ENCODE measurements at regions not wholly inside any gene's neighbourhood (a gene's known extent, or its start where the extent isn't known, plus 50 kb on each side); places are given as distances from the start of the nearest gene placed in this dataset.
"Not testable (repeated sequence)": the region's sequence is repeated elsewhere in the genome, so short reads cannot be mapped to it uniquely, and the experiment has no call there.

DNA sequence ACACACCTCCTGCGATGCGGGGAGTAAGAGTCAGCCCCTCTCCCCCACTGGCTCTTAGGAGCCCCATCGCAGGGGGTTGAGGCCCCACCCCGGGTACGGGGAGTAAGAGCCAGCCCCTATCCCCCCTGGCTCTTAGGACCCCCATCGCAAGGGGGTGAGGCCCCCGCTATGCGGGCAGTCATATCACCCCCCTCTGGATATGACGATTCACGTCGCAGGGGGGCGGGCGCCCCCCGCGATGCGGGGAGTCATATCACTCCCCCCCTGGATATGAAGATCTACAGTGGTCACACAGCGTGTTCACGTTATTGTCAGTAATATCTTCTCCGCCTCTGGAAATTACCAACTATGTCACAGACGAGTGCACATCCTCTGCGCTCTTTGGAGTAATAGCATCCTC lies 61.1 kb downstream of the DEFB131A start:
- DNase-seq (ENCODE audit: low spot score): not testable (repeated sequence)

DNA sequence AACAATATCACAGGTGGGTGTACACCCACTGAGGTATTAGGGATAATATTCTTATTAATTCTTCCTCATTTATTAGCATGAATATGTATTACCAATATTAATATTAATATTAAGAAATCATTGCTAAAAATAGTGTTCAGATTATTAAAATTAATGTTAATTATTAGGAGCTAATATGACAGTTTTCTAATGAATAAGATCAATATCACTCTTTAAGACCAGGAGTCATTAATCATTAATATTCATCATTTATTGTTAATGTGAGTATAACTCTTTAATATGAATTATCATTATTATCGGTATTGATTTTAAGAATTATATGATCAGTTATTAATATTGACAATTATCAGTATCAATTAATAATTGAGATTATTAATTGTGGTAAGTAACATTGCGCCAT lies 62.5 kb downstream of the DEFB131A start:
- not testable (repeated sequence) for DNase-seq (ENCODE audit: low spot score)

DNA sequence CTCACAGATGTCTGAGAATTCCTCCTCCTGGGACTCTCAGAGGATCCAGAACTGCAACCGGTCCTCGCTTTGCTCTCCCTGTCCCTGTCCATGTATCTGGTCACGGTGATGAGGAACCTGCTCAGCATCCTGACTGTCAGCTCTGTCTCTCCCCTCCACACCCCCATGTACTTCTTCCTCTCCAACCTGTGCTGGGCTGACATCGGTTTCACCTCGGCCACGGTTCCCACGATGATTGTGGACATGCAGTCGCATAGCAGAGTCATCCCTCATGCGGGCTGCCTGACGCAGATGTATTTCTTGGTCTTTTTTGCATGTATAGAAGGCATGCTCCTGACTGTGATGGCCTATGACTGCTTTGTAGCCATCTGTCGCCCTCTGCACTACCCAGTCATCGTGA lies 68.7 kb downstream of the DEFB131A start:
- not testable (repeated sequence) for DNase-seq (ENCODE audit: low spot score)

DNA sequence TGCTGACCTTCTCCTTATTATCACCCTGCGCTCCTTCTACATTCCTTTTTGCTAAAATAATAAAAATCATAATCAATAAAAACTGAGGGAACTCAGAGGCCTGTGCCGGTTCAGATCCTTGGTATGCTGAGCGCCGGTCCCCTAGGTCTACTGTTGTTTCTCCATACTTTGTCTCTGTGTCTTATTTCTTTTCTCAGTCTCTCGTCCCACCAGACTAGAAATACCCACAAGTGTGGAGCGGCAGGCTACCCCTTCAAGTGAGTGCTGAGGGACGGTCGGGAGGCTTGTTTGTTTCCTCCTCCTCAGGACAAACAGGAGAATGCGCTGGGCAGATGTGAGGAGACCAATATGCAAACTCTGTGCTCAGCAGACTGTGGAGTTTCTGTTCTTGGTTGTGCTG lies 75.4 kb downstream of the DEFB131A start:
- DNase-seq (ENCODE audit: low spot score): not testable (repeated sequence)

DNA sequence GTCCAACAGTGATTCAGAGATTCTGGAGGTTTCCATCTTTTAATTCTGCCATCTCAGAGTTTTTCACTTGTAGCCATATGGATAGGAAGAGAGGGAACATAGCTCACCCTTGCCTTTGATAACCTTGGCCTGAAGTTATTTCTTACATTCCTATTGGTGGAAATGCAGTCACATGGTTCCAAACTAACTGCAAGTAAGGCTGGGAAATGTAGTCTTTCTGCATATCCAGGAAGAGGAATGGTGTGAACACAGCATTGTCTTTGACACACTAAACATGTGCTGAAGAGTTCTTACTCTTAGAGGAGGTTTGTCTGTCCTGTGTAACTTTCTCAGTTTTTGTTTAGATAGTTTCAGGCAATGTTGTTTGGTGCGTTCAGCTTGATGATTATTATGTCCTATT lies 78.7 kb downstream of the DEFB131A start:
- DNase-seq (ENCODE audit: low spot score): peak; percentile 9

DNA sequence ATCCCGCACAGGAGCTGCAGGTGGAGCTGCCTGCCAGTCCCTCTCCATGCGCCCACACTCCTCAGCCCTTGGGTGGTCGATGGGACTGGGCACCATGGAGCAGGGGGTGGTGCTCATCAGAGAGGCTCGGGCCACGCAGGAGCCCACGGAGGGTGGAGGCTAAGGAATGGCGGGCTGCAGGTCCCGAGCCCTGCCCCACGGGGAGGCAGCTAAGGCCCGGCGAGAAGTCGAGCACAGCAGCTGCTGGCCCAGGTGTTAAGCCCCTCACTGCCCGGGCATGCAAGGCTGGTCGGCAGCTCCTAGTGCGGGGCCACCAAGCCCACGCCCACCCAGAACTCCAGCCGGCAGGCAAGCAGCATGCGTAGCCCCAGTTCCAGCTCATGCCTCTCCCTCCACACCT lies 80.2 kb downstream of the DEFB131A start:
- DNase-seq (ENCODE audit: low spot score): not testable (repeated sequence)

DNA sequence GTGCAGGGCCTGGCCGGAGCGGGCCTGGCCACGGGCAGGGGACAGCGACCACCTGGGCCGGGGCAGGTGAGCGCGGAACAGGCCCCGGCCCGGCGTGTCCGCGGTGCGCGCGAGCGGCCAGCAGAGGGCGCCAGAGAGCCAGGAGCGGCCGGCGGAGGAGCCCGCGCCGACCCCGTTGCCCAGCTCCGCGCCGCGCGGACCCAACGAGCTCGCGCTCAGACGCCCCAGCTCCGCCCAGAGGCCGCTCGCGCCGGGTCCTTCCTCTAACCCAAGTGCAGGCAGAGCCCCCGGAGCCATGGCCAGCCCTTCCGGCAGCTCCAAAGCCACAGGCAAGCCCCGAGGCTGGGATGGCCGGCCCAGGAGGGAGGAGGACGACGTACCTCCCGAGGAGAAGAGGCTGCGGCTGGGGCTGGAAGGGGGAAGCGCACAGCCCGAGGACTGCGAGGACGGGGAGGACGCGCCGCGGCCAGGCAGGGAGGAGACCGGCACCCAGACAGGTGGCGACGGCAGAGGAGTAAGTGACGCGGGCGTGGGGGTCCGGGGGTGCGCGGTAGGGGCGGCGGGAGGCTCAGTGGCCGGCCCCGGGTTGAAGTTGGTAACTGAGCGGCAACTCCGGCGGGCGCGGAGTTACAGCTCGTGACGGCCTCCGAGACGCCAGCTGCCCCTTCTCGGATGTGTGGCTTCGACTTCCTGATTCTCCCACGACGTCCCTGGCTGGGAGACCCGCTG lies 88.1 kb downstream of the DEFB131A start:
- DNase-seq (ENCODE audit: low spot score): peak; percentile 82

DNA sequence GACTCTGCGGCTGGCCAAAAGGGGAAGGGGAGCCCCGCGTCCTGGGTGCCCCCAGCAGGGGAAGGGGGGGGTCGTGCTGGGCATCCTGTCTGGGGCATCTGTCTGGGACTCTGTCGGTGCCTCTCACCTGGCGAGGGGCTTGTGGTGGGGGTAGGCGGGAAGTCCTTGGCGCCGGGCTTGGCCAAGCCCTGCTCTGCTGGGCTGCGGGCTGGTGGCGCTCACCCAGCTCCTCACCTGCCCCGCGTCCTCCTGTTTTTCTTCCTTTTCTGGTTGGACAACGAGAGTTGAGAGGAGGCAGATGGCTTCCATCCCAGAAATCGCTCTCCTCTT lies 88.6 kb downstream of the DEFB131A start:
- DNase-seq (ENCODE audit: low spot score): not testable (repeated sequence)

DNA sequence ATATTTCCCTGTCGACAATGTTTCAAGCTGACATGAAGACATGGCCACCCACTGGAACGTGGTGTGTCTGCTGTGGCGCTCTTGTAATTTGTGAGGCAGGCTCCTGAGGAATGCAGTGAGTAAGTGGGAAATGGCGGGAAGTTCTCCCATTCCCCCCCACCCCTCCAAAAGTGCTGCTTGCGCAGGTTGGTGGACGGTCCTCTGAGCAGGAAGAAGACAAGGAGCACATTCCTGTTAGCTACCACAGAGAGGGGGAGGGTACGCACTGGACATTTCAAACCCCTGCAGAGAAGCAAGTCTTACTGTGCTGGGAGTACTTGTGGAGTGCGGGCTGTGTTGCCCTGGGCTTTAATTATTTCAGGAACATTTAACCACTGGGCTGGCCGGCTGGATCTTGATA lies 92.9 kb downstream of the DEFB131A start:
- DNase-seq (ENCODE audit: low spot score): not testable (repeated sequence)

DNA sequence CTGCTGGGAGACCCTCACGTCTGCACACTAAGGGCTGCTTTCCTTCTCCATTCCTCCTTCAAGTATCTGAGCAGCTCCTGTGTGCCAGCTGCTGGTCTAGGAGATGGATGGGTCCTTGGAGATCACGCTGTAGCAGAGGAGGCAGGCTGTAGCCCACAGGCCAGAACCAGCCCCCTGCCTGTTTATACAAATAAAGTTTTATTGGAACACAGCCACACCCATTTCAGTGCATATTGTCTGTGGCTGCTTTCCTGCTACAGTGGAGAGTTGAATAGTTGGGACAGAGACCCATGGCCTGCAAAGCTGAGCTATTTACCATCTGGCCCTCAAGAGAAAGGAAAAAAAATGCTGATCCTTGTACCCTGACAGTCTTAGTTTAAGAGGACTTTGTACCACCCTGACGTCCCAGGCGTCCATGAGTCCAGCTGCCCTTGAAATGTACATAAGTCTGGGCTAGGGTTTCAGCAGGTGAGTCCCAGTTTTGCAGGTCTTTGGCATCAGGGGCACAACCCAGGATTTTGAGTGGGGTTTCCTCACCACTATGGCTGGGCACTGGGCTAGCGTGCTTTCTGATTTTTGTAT lies 95.8 kb downstream of the DEFB131A start:
- DNase-seq (ENCODE audit: low spot score): not testable (repeated sequence)

DNA sequence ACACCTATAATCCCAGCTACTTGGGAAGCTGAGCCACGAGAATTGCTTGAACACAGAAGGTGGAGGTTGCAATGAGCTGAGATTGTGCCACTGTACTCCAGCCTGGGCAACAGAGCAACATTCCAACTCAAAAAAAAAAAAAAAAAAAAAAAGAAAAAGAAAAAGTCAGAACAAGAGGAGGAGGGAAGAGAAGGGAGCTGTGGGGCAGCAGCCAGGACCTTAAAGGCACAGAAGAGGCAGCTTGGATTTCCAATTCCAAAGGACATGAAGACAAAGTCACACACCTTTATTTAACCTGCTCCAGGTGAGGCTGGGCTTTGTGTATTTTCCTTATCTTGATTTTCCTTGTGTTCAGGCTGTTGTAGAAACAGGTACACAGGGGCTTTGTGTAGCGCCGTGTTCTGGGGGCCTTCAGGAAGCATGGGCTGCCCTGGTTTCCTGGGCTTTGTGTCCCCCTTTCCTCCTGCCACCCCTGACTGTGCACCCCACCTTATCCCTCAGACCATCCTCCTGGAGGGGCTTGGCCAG lies 97.2 kb downstream of the DEFB131A start:
- DNase-seq (ENCODE audit: low spot score): not testable (repeated sequence)

DNA sequence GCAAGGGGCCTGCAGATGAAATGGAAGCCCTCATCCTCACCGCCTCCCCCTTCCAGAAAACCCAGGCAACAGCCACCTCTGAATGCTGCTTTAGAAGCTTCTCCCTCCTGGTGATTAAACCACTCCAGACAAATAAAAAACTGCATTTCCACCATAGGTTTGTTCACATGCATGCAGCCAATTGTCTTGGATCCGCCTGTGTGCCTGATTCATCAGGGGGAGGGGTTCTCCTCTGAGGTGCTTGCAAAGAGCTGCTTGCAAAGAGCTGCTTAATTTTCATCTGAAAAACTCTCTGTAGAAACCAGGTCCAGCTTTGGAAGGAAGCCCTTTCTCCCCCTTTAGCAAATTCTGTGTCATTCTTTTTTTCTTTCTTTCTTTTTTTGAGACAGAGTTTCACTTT lies 100.6 kb downstream of the DEFB131A start:
- DNase-seq (ENCODE audit: low spot score): not testable (repeated sequence)

DNA sequence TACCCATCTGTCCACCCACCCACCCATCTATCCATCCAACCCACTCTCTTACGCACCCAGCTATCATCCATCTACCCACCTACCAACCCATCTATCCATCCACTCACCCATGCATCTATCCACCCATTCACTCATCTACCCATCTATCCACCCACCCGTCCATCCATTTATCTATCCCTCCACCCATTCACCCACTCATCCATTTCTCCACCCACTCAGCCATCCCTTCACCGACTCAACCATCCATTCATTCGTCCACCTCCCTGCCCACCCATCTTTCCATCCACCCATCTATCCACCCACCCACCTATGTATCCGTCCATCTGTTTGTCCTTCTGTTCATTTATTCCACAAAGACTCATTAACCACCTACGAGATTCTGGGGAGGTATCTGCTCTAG lies 103.3 kb downstream of the DEFB131A start:
- DNase-seq (ENCODE audit: low spot score): not testable (repeated sequence)

DNA sequence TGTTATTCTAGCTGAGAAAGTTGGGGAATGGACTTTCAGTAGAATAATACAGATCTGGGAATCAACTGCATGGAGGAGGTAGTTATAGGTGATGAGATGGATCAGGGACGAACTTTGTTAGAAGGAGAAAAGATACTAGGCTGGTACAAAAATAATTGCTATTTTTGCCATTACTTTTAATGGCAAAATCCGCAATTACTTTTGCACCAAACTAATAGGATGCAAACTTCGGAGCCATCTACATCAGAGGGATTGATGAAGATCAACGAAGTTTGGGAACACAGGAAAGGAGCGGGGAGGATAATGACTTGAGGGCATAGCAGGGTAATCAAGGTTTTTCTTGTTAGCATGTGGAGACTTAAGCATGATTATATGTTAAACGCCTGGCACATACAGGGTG lies 111.9 kb downstream of the DEFB131A start:
- not testable (repeated sequence) for DNase-seq (ENCODE audit: low spot score)

DNA sequence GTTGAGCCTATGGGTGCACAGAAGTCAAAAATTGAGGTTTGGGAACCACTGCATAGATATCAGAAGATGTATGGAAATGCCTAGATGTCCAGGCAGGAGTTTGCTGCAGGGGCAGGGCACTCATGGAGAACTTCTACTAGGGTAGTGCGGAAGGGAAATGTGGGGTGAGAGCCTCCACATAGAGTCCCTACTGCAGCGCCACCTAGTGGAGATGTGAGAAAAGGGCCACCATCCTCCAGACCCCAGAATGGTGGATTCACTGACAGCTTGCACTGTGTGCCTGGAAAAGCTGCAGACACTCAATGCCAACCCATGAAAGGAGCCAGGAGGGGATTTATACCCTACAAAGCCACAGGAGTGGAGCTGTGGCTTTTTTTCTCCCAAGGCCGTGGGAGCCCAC lies 133.7 kb downstream of the DEFB131A start:
- not testable (repeated sequence) for DNase-seq (ENCODE audit: low spot score)

DNA sequence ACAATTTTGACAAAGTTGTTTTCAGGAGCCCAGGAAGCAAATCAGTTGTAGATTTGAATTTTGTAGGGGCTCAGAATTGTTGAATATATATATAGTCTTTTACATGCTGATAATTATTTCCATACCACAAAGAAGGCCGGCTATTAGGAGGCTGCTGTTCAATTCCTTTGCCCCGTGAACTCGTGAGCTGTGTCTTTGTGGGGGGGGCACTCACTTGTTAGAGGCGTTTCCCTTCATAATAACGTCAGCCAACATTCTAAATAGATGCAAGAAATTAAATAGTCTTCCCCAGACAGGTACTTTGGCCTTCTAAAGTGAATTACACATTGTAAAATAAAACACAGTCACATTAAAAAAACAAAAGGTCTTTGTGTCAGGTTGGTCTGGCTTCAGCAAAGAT lies 138.7 kb downstream of the DEFB131A start:
- DNase-seq (ENCODE audit: low spot score): not testable (repeated sequence)

DNA sequence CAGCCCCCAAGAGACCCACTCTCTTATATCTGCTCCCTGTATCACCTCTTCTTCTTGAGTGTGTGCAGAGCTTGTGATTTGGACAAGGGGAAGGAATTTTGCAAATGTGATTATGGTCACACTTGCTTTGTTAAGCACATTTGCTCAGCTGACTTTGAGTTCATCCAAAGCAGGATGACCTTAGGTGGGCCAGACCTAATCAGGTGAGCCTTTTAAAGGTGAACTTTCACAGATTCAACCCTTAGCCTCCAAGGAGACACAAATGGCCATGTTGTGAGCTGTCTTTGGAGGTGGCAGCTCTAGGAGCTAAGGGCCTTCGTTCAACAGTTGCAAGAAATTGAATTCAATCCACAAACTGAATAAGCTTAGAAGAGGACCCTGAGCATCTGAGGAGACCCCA lies 147.8 kb downstream of the DEFB131A start:
- no peak for DNase-seq (ENCODE audit: low spot score)

DNA sequence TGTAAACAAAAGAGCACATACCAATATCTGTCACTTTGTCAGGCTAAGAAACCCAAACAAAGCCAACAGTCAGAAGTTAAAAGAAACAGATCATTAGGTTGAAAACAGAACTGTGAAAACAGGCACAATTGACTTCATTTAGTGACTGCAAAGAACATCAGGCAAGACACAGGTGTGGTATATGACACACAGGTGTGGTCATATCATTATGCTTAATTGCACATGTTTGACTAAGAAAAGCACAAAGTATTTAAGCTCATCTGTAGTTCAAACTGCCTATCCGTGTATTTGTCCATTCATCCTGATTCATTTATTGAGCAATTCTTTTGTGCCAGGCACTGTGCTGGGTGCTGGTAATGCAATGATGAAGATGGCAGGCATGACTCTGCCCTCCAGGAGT lies 150.7 kb downstream of the DEFB131A start:
- no peak for DNase-seq (ENCODE audit: low spot score)

DNA sequence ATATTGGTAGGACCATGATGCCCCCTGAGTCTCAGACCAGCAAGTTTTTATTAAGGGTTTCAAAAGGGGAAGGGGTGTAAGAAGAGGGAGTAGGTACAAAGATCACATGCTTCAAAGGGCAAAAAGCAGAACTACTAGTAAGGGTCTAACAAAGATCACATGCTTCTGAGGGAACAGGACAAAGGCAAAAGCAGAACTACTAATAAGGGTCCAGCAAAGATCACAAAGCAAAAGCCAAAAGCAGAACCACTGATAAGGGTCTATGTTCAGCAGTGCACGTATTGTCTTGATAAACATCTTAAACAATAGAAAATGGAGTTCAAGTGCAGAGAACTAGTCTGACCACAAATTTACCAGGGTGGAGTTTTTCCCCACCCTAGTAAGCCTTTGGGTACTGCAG lies 151.3 kb downstream of the DEFB131A start:
- DNase-seq (ENCODE audit: low spot score): not testable (repeated sequence)

DNA sequence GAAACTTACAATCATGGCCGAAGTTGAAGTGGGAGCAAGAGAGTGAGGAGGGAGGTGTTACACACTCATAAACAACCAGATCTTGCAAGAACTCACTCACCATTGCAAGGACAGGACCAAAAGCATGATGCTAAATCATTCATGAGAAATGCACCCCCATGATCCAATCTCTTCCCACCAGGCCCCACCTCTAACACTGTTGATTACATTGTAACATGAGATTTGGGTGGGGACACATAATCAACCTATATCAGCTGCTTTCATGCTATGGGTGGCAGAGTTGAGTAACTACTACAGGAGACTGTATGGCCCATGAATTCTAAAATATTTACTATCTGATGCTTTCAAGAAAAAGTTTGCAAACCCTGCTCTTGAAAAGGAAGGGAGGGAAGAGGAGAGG lies 155.1 kb downstream of the DEFB131A start:
- DNase-seq (ENCODE audit: low spot score): no peak

DNA sequence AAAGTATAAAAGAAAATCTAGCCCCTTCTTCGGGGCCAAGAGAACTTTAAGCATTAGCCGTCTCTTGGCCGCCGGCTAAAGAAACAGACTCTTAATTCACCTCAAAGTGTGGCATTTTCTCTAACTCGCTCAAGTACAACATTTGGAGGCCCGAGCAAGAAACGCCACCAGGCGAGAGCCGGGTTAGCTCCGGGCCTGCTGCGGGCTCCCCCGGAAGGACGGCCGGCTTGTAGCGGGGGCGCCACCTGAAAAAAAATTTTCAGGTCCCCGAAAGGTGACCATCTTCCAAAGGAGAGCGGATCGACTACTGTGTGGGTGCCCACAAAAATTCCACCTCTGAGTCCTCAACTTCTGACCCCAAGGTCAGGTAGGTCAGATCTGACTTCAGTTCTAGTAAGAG lies 156.0 kb downstream of the DEFB131A start:
- no peak for DNase-seq (ENCODE audit: low spot score)

DNA sequence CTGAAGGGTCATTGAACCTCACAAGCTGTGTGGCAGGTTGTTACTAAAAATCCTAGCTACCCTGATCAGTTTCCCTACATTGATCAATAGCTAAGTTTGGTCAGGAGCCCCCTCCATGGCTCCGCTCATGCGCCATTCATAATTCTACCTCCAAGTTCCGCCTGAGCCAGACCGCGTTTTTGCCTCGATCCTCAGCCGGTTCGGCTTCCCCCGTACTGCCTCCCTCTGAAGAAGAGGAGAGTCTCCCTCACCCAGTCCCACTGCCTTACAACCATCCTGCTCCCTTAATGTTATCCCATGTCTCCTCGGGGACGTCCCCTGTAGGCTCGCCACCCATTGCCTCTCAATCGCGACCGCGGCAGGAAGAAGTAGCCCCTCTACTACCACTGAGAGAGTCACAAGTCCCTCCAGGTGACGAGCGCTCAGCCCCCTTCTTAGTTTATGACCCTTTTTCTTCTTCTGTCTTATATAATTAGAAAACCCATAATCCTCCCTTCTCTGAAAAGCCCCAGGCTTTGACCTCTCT lies 158.2 kb downstream of the DEFB131A start:
- DNase-seq (ENCODE audit: low spot score): no peak

All from RKO (cell line).